NB4 (cell line): ENCODE measurements at regions not wholly inside any gene's neighbourhood (a gene's known extent, or its start where the extent isn't known, plus 50 kb on each side); places are given as distances from the start of the nearest gene placed in this dataset.

ENCODE experiments used
- DNase-seq: peaks from one replicate; pipeline ENCODE4 v3.0.0; 2010; ENCODE audit warnings: low read depth
- H3K4me3 ChIP-seq: one replicate; pipeline ENCODE4 v1.5.1; 2011; ENCODE audit warnings: mild to moderate bottlenecking, low read depth, low read length, moderate library complexity
- MYC ChIP-seq: IDR thresholded peaks from 2 replicates; pipeline ENCODE4 v1.6.1; 2011; ENCODE audit warnings: low read depth, low read length
- POLR2A ChIP-seq: IDR thresholded peaks from 2 replicates; pipeline ENCODE4 v1.6.1; 2011; ENCODE audit warnings: mild to moderate bottlenecking; ENCODE audit not compliant: insufficient read length; ENCODE audit errors: extremely low read depth
- TF ChIP-seq, protein P1 (sequence below): IDR thresholded peaks from one replicate; pipeline ENCODE4 v1.5.1; 2012; ENCODE audit warnings: low read depth, low read length
- TF ChIP-seq, protein P2 (sequence below): IDR thresholded peaks from 2 replicates; pipeline ENCODE4 v1.6.1; 2011; ENCODE audit warnings: low read depth, low read length

DNA sequence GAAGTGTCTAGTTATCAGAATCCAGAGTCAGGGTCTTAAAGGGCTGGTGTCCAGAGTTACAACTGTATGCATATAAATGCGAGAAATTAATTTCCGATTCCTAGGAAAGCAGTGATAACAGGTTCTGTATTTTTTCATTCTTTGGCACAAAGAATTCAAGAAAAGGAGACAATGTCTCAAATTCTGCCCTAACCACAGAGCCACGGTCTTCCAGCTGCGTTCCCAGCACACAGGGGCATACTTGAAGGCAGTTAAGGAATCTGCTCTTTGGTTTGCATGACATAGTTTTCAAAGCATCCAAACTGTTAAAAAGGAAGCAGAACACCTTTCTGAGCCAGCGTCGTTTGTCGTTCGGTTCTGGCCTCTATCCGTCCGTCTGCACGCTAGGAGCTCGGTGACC, 416.9 kb upstream of the MKI67 start:
- H3K4me3 ChIP-seq: no peak overlapping the region
- no peak for DNase-seq
- TF ChIP-seq, protein P1, sequence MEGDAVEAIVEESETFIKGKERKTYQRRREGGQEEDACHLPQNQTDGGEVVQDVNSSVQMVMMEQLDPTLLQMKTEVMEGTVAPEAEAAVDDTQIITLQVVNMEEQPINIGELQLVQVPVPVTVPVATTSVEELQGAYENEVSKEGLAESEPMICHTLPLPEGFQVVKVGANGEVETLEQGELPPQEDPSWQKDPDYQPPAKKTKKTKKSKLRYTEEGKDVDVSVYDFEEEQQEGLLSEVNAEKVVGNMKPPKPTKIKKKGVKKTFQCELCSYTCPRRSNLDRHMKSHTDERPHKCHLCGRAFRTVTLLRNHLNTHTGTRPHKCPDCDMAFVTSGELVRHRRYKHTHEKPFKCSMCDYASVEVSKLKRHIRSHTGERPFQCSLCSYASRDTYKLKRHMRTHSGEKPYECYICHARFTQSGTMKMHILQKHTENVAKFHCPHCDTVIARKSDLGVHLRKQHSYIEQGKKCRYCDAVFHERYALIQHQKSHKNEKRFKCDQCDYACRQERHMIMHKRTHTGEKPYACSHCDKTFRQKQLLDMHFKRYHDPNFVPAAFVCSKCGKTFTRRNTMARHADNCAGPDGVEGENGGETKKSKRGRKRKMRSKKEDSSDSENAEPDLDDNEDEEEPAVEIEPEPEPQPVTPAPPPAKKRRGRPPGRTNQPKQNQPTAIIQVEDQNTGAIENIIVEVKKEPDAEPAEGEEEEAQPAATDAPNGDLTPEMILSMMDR: no peak
- TF ChIP-seq, protein P2, sequence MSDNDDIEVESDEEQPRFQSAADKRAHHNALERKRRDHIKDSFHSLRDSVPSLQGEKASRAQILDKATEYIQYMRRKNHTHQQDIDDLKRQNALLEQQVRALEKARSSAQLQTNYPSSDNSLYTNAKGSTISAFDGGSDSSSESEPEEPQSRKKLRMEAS: no peak
- no peak for TF ChIP-seq MYC
- TF ChIP-seq POLR2A: no peak

DNA sequence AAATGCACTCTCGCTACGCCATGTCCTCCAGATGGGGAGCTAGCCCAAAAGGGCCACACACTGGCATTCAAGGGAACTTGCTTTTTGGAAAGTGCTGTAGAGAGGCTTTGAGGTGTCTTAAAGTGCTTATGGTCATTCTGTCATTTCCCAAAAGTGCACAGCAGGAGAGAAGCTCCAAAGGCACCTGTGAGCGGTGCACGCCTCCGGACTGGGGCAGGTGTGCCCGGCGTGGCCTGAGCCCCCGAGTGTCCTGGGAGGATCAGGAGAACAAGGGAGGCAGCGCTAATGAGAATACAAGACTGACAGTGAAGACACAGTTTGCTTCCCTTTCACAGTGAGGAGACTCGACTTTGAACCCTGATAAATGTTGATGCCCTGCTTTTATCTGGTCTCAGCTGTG, 419.0 kb upstream of the MKI67 start:
- TF ChIP-seq, protein P2: no peak
- no peak overlapping the region for H3K4me3 ChIP-seq
- DNase-seq: no peak

DNA sequence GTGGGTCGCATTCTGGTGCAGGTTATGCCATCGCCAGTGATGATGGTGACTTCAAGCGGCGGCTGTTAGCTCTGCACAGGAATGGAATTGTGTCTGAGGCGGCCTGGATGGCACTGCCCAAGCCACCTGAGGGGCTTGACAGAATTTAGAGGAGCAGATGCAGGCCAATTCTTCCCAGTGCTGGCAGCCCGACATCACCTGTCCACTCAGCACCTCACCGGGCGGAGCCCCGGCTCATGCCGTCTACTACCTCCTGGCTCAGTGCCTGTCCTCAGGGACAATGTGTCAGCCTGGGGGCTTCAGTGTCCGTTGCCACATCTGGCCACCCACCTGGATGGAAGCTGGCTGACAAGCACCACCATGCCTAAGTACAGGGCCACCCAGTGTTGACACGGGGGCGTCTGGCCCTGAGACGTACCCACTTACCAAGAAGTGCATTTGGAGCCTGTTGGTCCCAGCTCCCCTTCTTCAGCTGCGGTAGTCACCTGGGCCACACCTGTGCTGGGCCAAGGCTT, 420.5 kb upstream of the MKI67 start:
- DNase-seq: no peak
- no peak overlapping the region for H3K4me3 ChIP-seq
- TF ChIP-seq, protein P1: no peak
- TF ChIP-seq, protein P2: no peak
- TF ChIP-seq MYC (no peak), POLR2A (no peak)

DNA sequence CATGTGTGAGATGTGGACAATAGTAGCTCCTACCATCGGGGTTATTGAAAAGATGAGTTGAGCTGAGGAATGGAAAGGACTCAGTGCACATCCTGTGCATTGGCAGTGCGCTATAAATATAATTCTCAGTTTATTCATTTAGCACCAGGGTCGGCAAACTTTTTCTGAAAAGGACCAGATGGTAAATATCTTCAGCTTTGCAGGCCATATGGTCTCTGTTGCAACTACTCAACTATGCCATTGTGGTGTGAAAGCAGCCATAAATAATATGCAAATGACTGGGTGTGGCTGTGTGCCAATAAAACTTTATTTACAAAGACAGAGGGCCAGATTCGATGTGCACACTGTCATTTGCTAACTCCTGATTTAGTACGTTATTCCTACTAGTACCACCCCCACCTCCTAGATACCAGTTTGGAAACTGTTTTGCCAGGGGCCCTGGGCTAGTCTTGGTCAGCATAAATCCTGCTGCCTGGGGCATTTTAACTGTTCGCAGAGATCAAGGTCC, 422.9 kb upstream of the MKI67 start:
- H3K4me3 ChIP-seq: no peak overlapping the region
- no peak for TF ChIP-seq POLR2A
- TF ChIP-seq, protein P1: no peak
- TF ChIP-seq, protein P2: no peak
- no peak for TF ChIP-seq MYC
- DNase-seq: no peak

DNA sequence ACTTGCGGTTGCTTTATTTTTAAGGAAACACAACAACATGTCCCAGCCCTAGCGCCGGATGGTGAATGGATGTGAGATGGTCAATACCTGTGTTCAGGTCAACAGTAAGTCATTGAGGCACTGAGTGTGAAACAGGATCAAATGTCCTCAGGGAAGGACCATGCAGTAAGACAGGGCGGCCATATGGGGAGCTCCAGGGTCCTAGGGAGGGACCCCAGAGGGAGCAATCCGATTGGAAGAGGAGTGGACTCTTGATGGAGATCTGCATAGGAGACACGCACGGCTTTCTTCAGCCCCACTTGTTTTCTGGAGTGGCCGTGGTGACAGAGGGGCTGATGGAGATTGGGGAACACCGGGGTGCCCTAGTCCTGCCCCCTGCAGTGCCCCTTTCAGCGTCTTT, 423.8 kb upstream of the MKI67 start:
- TF ChIP-seq, protein P1: no peak
- TF ChIP-seq MYC (no peak), POLR2A (no peak)
- TF ChIP-seq, protein P2: no peak
- no peak overlapping the region for H3K4me3 ChIP-seq
- DNase-seq: no peak

DNA sequence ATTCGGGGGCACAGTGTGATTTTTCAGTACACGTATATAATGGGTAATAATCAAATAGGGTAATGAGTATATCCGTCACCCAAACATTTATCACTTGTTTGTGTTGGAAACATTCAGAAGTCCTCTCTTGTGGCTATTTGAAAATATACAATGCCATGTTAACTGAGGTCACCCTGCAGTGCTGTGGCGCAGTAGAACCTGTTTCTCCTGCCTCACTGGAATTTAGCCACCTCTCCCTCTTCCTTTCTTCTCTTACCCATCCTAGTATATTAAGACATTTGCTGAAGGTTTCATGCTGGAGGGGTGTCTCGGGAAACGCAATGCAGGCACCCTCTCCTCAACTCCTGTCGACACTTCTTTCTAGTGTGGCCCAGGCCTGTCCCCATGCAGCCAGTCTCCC, 425.3 kb upstream of the MKI67 start:
- DNase-seq: no peak
- TF ChIP-seq MYC (no peak), POLR2A (no peak)
- TF ChIP-seq, protein P2: no peak
- TF ChIP-seq, protein P1: no peak
- no peak overlapping the region for H3K4me3 ChIP-seq
